HG02623 (cell line): ENCODE measurements at regions not wholly inside any gene's neighbourhood (a gene's known extent, or its start where the extent isn't known, plus 50 kb on each side); places are given as distances from the start of the nearest gene placed in this dataset.
"Not testable (repeated sequence)": the region's sequence is repeated elsewhere in the genome, so short reads cannot be mapped to it uniquely, and the experiment has no call there.

ENCODE experiments used
- ATAC-seq: cut with Tn5 transposase; IDR thresholded peaks from one replicate; pipeline ENCODE4 v1.9.1; 2021; ENCODE audit warnings: moderate library complexity; ENCODE audit not compliant: unreplicated experiment

- ATAC-seq = no peak
Measured at GRCh38 chr2:22037274-22037673, 913.5 kb downstream of the TDRD15 start.

GRCh38 chr2:22043784-22044183 lies 920.0 kb downstream of the TDRD15 start:
- no peak for ATAC-seq

GRCh38 chr2:22055784-22056620 lies 932.2 kb downstream of the TDRD15 start:
- no peak for ATAC-seq

GRCh38 chr2:22056621-22057132 lies 932.9 kb downstream of the TDRD15 start:
- no peak for ATAC-seq

- no peak for ATAC-seq
Measured at GRCh38 chr2:22062679-22063078, 938.9 kb downstream of the TDRD15 start.

GRCh38 chr2:22076454-22076853 lies 952.7 kb downstream of the TDRD15 start:
- no peak for ATAC-seq

GRCh38 chr2:22078701-22079100 lies 954.9 kb downstream of the TDRD15 start:
- no peak for ATAC-seq

- ATAC-seq = no peak
Measured at GRCh38 chr2:22079583-22079982, 955.8 kb downstream of the TDRD15 start.

GRCh38 chr2:22086726-22087125 lies 963.0 kb downstream of the TDRD15 start:
- ATAC-seq = no peak

- ATAC-seq = not testable (repeated sequence)
Measured at GRCh38 chr2:22103617-22104016, 979.8 kb downstream of the TDRD15 start.

GRCh38 chr2:22110244-22110651 lies 986.5 kb downstream of the TDRD15 start:
- ATAC-seq = no peak

GRCh38 chr2:22124003-22124402 lies 1000.2 kb downstream of the TDRD15 start:
- ATAC-seq = no peak

GRCh38 chr2:22126106-22126505 lies 1002.3 kb downstream of the TDRD15 start:
- no peak for ATAC-seq

GRCh38 chr2:22126978-22127377 lies 1003.2 kb downstream of the TDRD15 start:
- no peak for ATAC-seq

- no peak for ATAC-seq
Measured at GRCh38 chr2:22134421-22134820, 1010.7 kb downstream of the TDRD15 start.

- ATAC-seq = no peak
Measured at GRCh38 chr2:22136446-22136845, 1012.7 kb downstream of the TDRD15 start.

GRCh38 chr2:22143840-22144239 lies 1020.1 kb downstream of the TDRD15 start:
- ATAC-seq = no peak

- ATAC-seq = no peak
Measured at GRCh38 chr2:22153931-22154613, 1030.3 kb downstream of the TDRD15 start.

GRCh38 chr2:22156661-22157060 lies 1032.9 kb downstream of the TDRD15 start:
- not testable (repeated sequence) for ATAC-seq

GRCh38 chr2:22167256-22167655 lies 1043.5 kb downstream of the TDRD15 start:
- ATAC-seq = no peak

GRCh38 chr2:22175003-22175402 lies 1051.2 kb downstream of the TDRD15 start:
- no peak for ATAC-seq

- ATAC-seq = no peak
Measured at GRCh38 chr2:22185251-22185650, 1061.5 kb downstream of the TDRD15 start.
